A673 (cell line): ENCODE measurements at regions not wholly inside any gene's neighbourhood (a gene's known extent, or its start where the extent isn't known, plus 50 kb on each side); places are given as distances from the start of the nearest gene placed in this dataset.

Experiments
- EZH2 ChIP-seq: fragments of 200-600 bp; sonication (generic); IDR thresholded peaks from 2 replicates; pipeline ENCODE4 v1.6.1; 2017; ENCODE audit warnings: borderline replicate concordance, low read depth, mild to moderate bottlenecking, mixed read lengths, antibody characterized with exemption, low read length; ENCODE audit not compliant: poor library complexity, severe bottlenecking
- TF ChIP-seq, protein P1 (sequence below): fragments of 300-800, 200-600 bp; sonication (generic); conservative IDR thresholded peaks from 2 replicates; pipeline ENCODE4 v1.5.1; 2017; ENCODE audit warnings: low read depth, mild to moderate bottlenecking, antibody characterized with exemption, low read length, moderate library complexity, mixed read lengths

DNA sequence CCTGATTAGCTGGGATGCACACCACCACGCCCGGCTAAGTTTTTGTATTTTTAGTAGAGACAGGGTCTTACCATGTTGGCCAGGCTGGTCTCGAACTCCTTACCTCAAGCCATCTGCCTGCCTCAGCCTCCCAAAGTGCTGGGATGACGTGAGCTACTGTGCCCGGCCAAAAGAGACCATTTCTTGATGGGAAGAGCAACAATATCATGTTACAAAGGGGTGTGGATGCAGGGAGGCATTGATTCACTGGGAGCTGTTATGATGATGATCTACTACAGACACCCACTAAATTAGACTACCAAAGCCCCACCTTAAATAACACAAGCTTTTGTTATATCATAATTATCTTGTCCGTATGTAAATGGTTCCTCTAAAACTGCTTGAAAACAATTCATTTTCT, 81.4 kb upstream of the PSMD7 start:
- TF ChIP-seq, protein P1, sequence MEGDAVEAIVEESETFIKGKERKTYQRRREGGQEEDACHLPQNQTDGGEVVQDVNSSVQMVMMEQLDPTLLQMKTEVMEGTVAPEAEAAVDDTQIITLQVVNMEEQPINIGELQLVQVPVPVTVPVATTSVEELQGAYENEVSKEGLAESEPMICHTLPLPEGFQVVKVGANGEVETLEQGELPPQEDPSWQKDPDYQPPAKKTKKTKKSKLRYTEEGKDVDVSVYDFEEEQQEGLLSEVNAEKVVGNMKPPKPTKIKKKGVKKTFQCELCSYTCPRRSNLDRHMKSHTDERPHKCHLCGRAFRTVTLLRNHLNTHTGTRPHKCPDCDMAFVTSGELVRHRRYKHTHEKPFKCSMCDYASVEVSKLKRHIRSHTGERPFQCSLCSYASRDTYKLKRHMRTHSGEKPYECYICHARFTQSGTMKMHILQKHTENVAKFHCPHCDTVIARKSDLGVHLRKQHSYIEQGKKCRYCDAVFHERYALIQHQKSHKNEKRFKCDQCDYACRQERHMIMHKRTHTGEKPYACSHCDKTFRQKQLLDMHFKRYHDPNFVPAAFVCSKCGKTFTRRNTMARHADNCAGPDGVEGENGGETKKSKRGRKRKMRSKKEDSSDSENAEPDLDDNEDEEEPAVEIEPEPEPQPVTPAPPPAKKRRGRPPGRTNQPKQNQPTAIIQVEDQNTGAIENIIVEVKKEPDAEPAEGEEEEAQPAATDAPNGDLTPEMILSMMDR: no peak
- no peak for TF ChIP-seq EZH2
